Smooth muscle cell (in vitro differentiated cells): ENCODE measurements at regions not wholly inside any gene's neighbourhood (a gene's known extent, or its start where the extent isn't known, plus 50 kb on each side); places are given as distances from the start of the nearest gene placed in this dataset.

Experiments
- DNase-seq: peaks from one replicate; lab custom pipeline; 2025; ENCODE audit not compliant: unreplicated experiment; lab: John Stamatoyannopoulos, UW
- H2AFZ ChIP-seq: fragments of 200-600 bp; sonication (generic); 2 replicates; pipeline ENCODE4 v1.6.0; 2016; ENCODE audit warnings: antibody characterized with exemption, low read depth, mild to moderate bottlenecking
- H3F3A ChIP-seq: fragments of 200-600 bp; sonication (generic); 2 replicates; pipeline ENCODE4 v1.6.0; 2017; ENCODE audit warnings: antibody characterized with exemption, low read depth
- H3K27ac ChIP-seq: fragments of 200-600 bp; sonication (generic); 2 replicates; pipeline ENCODE4 v1.5.1; 2016; ENCODE audit warnings: low read depth, mild to moderate bottlenecking
- H3K27me3 ChIP-seq: fragments of 200-600 bp; sonication (generic); 2 replicates; pipeline ENCODE4 v1.6.1; 2016; ENCODE audit warnings: low read depth, mild to moderate bottlenecking
- H3K36me3 ChIP-seq: fragments of 200-600 bp; sonication (generic); 2 replicates; pipeline ENCODE4 v1.5.1; 2016; ENCODE audit warnings: low read depth
- H3K4me1 ChIP-seq: fragments of 200-600 bp; sonication (generic); 2 replicates; pipeline ENCODE4 v1.5.1; 2016; ENCODE audit warnings: low read depth
- H3K4me2 ChIP-seq: fragments of 200-600 bp; sonication (generic); 2 replicates; pipeline ENCODE4 v1.6.0; 2016; ENCODE audit warnings: mild to moderate bottlenecking
- H3K4me3 ChIP-seq: fragments of 200-600 bp; sonication (generic); 2 replicates; pipeline ENCODE4 v1.5.1; 2016; ENCODE audit warnings: mild to moderate bottlenecking
- H3K79me2 ChIP-seq: fragments of 200-600 bp; sonication (generic); 2 replicates; pipeline ENCODE4 v1.6.0; 2016; ENCODE audit warnings: low read depth, mild to moderate bottlenecking
- H3K9ac ChIP-seq: fragments of 200-600 bp; sonication (generic); 2 replicates; pipeline ENCODE4 v1.6.0; 2016; ENCODE audit warnings: low read depth
- H3K9me3 ChIP-seq: fragments of 200-600 bp; sonication (generic); replicated peaks from 2 replicates; pipeline ENCODE4 v1.5.1; 2016; ENCODE audit warnings: low read depth
- H4K20me1 ChIP-seq: fragments of 200-600 bp; sonication (generic); 2 replicates; pipeline ENCODE4 v1.6.0; 2016; ENCODE audit warnings: low read depth
- CTCF ChIP-seq: fragments of 200-600 bp; sonication (generic); IDR thresholded peaks from 2 replicates; pipeline ENCODE4 v1.5.1; 2017; ENCODE audit warnings: borderline replicate concordance, mild to moderate bottlenecking, antibody characterized with exemption; ENCODE audit not compliant: insufficient read depth, poor library complexity, severe bottlenecking
- WGBS: methylation state at CpG from one replicate; pipeline ENCODE4 v1.1.7; 2016; ENCODE audit warnings: low lambda C conversion rate; 5-methylcytosine and 5-hydroxymethylcytosine counted together

GRCh38 chr13:85693889-85694511 is 105.2 kb downstream of the SLITRK6 start:
- WGBS, result 58% methylated on average over 7 of the region's 7 CpGs
- no peaks in the 10 kb centered on the region for H3K36me3 ChIP-seq
- H3K79me2 ChIP-seq, result no peaks in the 10 kb centered on the region
- H3F3A ChIP-seq, result peaks cover 4% of the 10 kb centered on the region
- no peak for DNase-seq
- peak overlapping the region; percentile 34 for H3K4me2 ChIP-seq
- no peaks in the 10 kb centered on the region for H3K4me1 ChIP-seq
- H4K20me1 ChIP-seq, result no peaks in the 10 kb centered on the region
- H3K27me3 ChIP-seq, result no peaks in the 10 kb centered on the region
- H3K9ac ChIP-seq, result no peak overlapping the region
- no peak for TF ChIP-seq CTCF
- H2AFZ ChIP-seq, result peak overlapping the region; percentile 44
- H3K4me3 ChIP-seq, result no peak overlapping the region
- peak overlapping the region; percentile 45 for H3K27ac ChIP-seq
- no peaks in the 10 kb centered on the region for H3K9me3 ChIP-seq

DNA sequence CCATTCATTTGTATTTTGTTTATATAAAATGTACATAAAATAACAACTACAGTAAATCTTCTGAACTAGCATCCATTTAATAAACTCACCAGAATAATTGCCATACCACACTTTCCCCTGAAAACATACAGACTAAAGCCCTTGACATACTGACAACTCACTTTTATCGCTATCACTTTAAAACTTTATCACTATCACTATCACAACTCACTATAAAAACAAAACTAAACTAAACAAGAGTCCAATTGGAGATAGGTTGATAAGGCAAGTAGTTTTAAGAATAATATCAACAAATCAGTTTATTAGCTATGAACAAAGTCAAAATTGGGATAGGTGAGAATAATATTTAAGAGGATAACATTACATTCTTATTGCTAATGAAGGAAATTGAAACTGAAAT is 108.9 kb downstream of the SLITRK6 start:
- H3F3A ChIP-seq, result peaks cover 4% of the 10 kb centered on the region
- H3K9ac ChIP-seq, result no peak overlapping the region
- no peaks in the 10 kb centered on the region for H3K36me3 ChIP-seq
- no peak overlapping the region for H3K4me3 ChIP-seq
- DNase-seq, result no peak
- H3K79me2 ChIP-seq, result no peaks in the 10 kb centered on the region
- H3K4me1 ChIP-seq, result no peaks in the 10 kb centered on the region
- 44% methylated on average over 1 of the region's 1 CpG for WGBS
- no peak overlapping the region for H3K4me2 ChIP-seq
- TF ChIP-seq CTCF, result no peak
- no peaks in the 10 kb centered on the region for H3K9me3 ChIP-seq
- no peak overlapping the region for H3K27ac ChIP-seq
- H4K20me1 ChIP-seq, result no peaks in the 10 kb centered on the region
- H3K27me3 ChIP-seq, result no peaks in the 10 kb centered on the region
- no peak overlapping the region for H2AFZ ChIP-seq

DNA sequence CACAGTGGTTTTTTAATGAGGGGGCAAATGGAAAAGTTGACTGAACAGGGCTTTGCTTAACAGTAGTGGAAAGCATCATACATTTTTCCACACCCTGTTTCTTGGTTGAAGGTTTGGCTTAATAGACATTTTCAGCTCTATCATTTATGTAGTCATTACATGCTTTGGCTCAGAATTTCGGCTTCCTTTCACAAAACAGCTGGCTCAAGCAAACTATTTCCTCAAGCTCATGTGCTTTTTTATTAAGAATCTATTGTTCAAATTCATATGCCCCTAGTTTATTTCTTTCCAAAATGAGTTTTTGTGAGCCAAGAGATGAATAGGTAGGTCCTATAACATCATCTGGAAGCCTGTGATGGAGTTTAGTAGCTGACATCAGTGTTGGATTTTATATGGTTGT is 113.8 kb downstream of the SLITRK6 start:
- Histone ChIP-seq H3K27me3 (no peaks in the 10 kb centered on the region), H3K9ac (no peak overlapping the region), H3K79me2 (no peaks in the 10 kb centered on the region), H3K9me3 (no peaks in the 10 kb centered on the region), H3F3A (no peaks in the 10 kb centered on the region), H4K20me1 (no peaks in the 10 kb centered on the region), H3K27ac (no peak overlapping the region), H3K4me1 (no peaks in the 10 kb centered on the region), H3K4me3 (no peak overlapping the region), H3K4me2 (no peak overlapping the region), H2AFZ (no peak overlapping the region), H3K36me3 (no peaks in the 10 kb centered on the region)
- no peak for DNase-seq
- WGBS, result 95% methylated on average over 1 of the region's 1 CpG
- no peak for TF ChIP-seq CTCF
